Thymus (tissue), 11 donors: ENCODE measurements at regions not wholly inside any gene's neighbourhood (a gene's known extent, or its start where the extent isn't known, plus 50 kb on each side); places are given as distances from the start of the nearest gene placed in this dataset.

Experiments
- DNase-seq, 9 donors: peaks; one replicate each; pipeline ENCODE4 v3.0.0-alpha.2; 2013; ENCODE audit warnings: low spot score in 9 of 9, low read depth in 6 of 9, missing footprints in 1 of 9
- H3K27ac ChIP-seq, 2 donors: one replicate each; pipeline ENCODE4 v1.5.1; 2013; ENCODE audit warnings: control low read depth in 1 of 2, low read depth in 1 of 2, low read length in 1 of 2, mild to moderate bottlenecking in 1 of 2, moderate library complexity in 1 of 2
- H3K27me3 ChIP-seq, 2 donors: one replicate each; pipeline ENCODE4 v1.5.1; 2013; ENCODE audit warnings: low read length in 1 of 2; ENCODE audit not compliant: control insufficient read depth in 2 of 2, insufficient read depth in 1 of 2
- H3K36me3 ChIP-seq, 2 donors: one replicate each; pipeline ENCODE4 v1.5.1; 2013; ENCODE audit warnings: low read length in 1 of 2, mild to moderate bottlenecking in 1 of 2, moderate library complexity in 1 of 2; ENCODE audit not compliant: control insufficient read depth in 2 of 2, insufficient read depth in 2 of 2
- H3K4me1 ChIP-seq, 2 donors: one replicate each; pipeline ENCODE4 v1.5.1; 2013; ENCODE audit warnings: low read length in 2 of 2; ENCODE audit not compliant: control insufficient read depth in 2 of 2, insufficient read depth in 2 of 2
- H3K4me3 ChIP-seq, 2 donors: one replicate each; pipeline ENCODE4 v1.5.1; 2013; ENCODE audit warnings: low read length in 2 of 2, control low read depth in 1 of 2, mild to moderate bottlenecking in 1 of 2
- H3K9me3 ChIP-seq, 2 donors: one replicate each; pipeline ENCODE4 v1.5.1; 2013; ENCODE audit warnings: low read length in 1 of 2, mild to moderate bottlenecking in 1 of 2; ENCODE audit not compliant: control insufficient read depth in 2 of 2, insufficient read depth in 1 of 2
- WGBS: extraction: QIAGEN DNeasy Blood & Tissue Kit; methylation state at CpG from one replicate; pipeline ENCODE4 v1.1.7; 2013; 5-methylcytosine and 5-hydroxymethylcytosine counted together
- donor health status: healthy.

DNA sequence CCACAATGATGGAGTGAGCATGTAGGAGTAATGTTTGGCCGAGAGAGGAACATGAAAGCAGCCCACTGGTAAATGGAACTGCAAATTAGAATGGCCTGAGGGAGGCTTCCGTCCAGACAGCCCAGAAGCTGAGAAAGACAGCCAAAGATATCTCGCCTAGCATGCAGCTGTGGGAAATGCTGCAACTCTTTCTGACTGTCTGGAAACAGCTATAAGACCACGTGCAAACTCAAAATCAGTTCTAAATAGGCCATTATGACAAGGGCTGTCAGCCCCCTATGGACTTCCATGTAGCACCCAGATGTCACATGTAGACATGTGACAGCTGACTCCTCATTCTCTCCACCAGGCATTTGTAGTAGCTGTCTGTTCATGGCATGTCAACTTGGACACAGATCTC lies 62.9 kb upstream of the ATP1A1 start:
- H3K27ac ChIP-seq, result no peak overlapping the region
- H3K4me1 ChIP-seq, result peaks cover 14 to 29% of the 10 kb centered on the region in 2 donors
- H3K4me3 ChIP-seq, result no peak overlapping the region
- H3K9me3 ChIP-seq, result peaks cover 0 to 2% of the 10 kb centered on the region in 2 donors
- 91% methylated on average over 4 of the region's 4 CpGs for WGBS
- H3K27me3 ChIP-seq, result no peaks in the 10 kb centered on the region
- H3K36me3 ChIP-seq, result no peaks in the 10 kb centered on the region
- no peak for DNase-seq

GRCh38 chr1:116311193-116311592 lies 61.9 kb upstream of the ATP1A1 start:
- H3K4me3 ChIP-seq, result no peak overlapping the region
- H3K27me3 ChIP-seq, result no peaks in the 10 kb centered on the region
- 76% methylated on average over 9 of the region's 9 CpGs for WGBS
- peaks cover 14 to 29% of the 10 kb centered on the region in 2 donors for H3K4me1 ChIP-seq
- peaks cover 0 to 2% of the 10 kb centered on the region in 2 donors for H3K9me3 ChIP-seq
- no peak overlapping the region for H3K27ac ChIP-seq
- no peak for DNase-seq
- H3K36me3 ChIP-seq, result no peaks in the 10 kb centered on the region

GRCh38 chr1:116311756-116312680 lies 61.0 kb upstream of the ATP1A1 start:
- Histone ChIP-seq H3K27ac (peak overlapping the region in 1 of 2 donors; percentile 24), H3K4me1 (peaks cover 14 to 29% of the 10 kb centered on the region in 2 donors), H3K9me3 (no peaks in the 10 kb centered on the region), H3K4me3 (no peak overlapping the region), H3K27me3 (no peaks in the 10 kb centered on the region), H3K36me3 (no peaks in the 10 kb centered on the region)
- DNase-seq, result peak in 2 of 9 donors; percentile 28 to 29
- WGBS, result 71% methylated on average over 15 of the region's 15 CpGs

DNA sequence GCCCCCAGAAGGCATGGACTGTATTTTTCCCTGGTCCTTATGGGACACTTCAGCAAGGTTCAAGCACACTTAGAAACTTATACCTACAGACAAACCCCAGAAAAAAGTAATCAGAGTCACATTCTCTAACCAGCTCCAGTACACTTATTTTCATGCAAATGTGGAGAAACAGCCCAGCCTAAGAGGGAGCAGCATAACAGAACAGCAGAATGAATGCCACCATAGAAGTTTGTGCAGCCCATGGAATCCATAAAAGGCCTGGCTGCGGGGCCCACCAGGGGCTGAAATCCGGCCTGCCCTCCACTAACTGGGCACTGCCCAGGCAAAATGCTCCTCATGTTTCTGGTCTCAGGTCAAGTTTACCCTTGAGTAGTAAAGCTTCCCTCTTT lies 60.4 kb upstream of the ATP1A1 start:
- Histone ChIP-seq H3K27me3 (no peaks in the 10 kb centered on the region), H3K27ac (no peak overlapping the region), H3K4me3 (no peak overlapping the region), H3K4me1 (peaks cover 14 to 29% of the 10 kb centered on the region in 2 donors), H3K9me3 (no peaks in the 10 kb centered on the region), H3K36me3 (no peaks in the 10 kb centered on the region)
- WGBS, result 98% methylated on average over 2 of the region's 2 CpGs
- DNase-seq, result no peak

GRCh38 chr1:116313776-116314175 lies 59.3 kb upstream of the ATP1A1 start:
- Histone ChIP-seq H3K4me3 (no peak overlapping the region), H3K9me3 (no peaks in the 10 kb centered on the region), H3K36me3 (no peaks in the 10 kb centered on the region), H3K4me1 (peaks cover 14 to 29% of the 10 kb centered on the region in 2 donors), H3K27me3 (no peaks in the 10 kb centered on the region), H3K27ac (no peak overlapping the region)
- no peak for DNase-seq
- WGBS, result 68% methylated on average over 2 of the region's 2 CpGs

- Histone ChIP-seq H3K4me3 (no peak overlapping the region), H3K27ac (no peak overlapping the region), H3K36me3 (no peaks in the 10 kb centered on the region), H3K27me3 (no peaks in the 10 kb centered on the region), H3K9me3 (no peaks in the 10 kb centered on the region), H3K4me1 (peaks cover 14 to 29% of the 10 kb centered on the region in 2 donors)
- 98% methylated on average over 5 of the region's 5 CpGs for WGBS
- DNase-seq, result no peak
Observed at GRCh38 chr1:116314305-116314919, 58.6 kb upstream of the ATP1A1 start.

DNA sequence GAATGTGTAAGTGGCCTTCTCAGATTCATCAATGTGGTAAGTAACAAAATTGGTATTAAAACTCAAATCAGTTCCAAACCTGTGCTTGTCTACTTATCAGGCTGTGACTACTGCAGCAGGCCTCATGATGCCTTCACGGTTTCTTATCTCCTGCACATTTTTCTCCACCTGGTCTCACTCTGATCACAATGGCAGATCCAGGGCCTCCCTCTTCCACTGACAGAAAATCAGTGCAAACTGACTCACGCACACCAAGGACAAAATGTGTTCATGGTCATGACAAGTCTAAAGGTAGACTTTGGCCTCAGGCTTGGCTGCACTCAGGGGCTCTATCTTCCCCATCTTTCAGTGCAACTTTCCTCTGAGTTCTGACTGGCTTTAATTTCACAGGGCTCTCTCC lies 56.7 kb upstream of the ATP1A1 start:
- Histone ChIP-seq H3K9me3 (no peaks in the 10 kb centered on the region), H3K4me1 (peaks cover 8 to 18% of the 10 kb centered on the region in 2 donors), H3K27me3 (no peaks in the 10 kb centered on the region), H3K36me3 (no peaks in the 10 kb centered on the region), H3K4me3 (no peak overlapping the region), H3K27ac (no peak overlapping the region)
- no peak for DNase-seq
- WGBS, result 97% methylated on average over 2 of the region's 2 CpGs

DNA sequence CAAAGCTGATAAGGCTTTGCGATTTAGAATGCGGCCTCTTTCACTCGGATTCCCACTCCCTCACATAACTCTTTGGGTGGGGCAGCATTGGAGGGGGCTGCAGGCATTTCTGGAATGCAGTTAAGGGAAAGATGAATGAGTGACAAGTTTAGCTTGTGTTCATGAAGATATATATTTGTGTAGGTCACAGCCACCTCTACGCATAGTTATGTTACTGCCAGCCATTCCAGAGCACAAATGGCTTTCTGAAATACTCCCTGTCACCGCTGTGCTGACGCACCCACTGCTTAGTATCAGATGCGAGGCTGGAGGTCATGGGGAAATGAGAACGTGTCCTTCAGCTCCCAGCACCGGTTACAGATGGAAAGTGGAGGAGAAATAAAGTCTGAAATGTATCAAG lies 54.1 kb upstream of the ATP1A1 start:
- no peak for DNase-seq
- H3K27me3 ChIP-seq, result no peaks in the 10 kb centered on the region
- H3K4me3 ChIP-seq, result no peak overlapping the region
- H3K36me3 ChIP-seq, result no peaks in the 10 kb centered on the region
- WGBS, result 89% methylated on average over 9 of the region's 9 CpGs
- H3K27ac ChIP-seq, result no peak overlapping the region
- no peaks in the 10 kb centered on the region for H3K9me3 ChIP-seq
- peaks cover 5 to 9% of the 10 kb centered on the region in 2 donors for H3K4me1 ChIP-seq

DNA sequence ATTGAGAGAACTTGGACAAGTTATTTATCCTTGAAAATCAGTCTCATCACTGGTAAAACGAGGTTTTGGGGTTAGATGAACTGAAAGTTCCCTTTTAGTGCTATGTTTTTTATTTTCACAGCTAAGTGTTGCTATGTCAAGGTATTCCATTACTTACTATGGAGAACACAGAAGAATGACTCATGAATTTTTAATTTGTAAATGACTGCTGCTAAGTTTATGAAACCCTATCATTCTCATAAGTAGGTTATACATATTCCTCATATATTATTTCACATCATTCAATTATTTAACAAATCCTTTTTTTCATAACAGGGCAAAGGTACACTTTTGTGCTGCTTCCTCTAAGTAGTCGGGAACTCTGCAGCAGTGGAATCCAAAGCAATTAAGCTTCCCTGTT lies 52.2 kb upstream of the ATP1A1 start:
- no peak for DNase-seq
- Histone ChIP-seq H3K36me3 (no peaks in the 10 kb centered on the region), H3K27me3 (no peaks in the 10 kb centered on the region), H3K4me1 (peaks cover 14 to 24% of the 10 kb centered on the region in 2 donors), H3K9me3 (no peaks in the 10 kb centered on the region), H3K4me3 (no peak overlapping the region), H3K27ac (no peak overlapping the region)
- WGBS, result 73% methylated on average over 2 of the region's 2 CpGs
